ENCODE measurements at regions not wholly inside any gene's neighbourhood (a gene's known extent, or its start where the extent isn't known, plus 50 kb on each side); places are given as distances from the start of the nearest gene placed in this dataset.
"Not testable (repeated sequence)": the region's sequence is repeated elsewhere in the genome, so short reads cannot be mapped to it uniquely, and the experiment has no call there.

GRCh38 chrX:550514-550913, 80.1 kb upstream of the SHOX start:
- no peak overlapping the region for H3K27ac Mint-ChIP-seq
- H3K4me3 Mint-ChIP-seq, result no peak overlapping the region
- H3K36me3 Mint-ChIP-seq, result no peaks in the 10 kb centered on the region
- no peaks in the 10 kb centered on the region for H3K4me1 Mint-ChIP-seq
- no peaks in the 10 kb centered on the region for H3K27me3 Mint-ChIP-seq
- peaks cover 13% of the 10 kb centered on the region for H3K9me3 Mint-ChIP-seq

GRCh38 chrX:551306-551705, 79.3 kb upstream of the SHOX start:
- Mint-ChIP-seq H3K27me3 (no peaks in the 10 kb centered on the region), H3K4me1 (no peaks in the 10 kb centered on the region), H3K4me3 (no peak overlapping the region), H3K36me3 (no peaks in the 10 kb centered on the region), H3K27ac (no peak overlapping the region), H3K9me3 (peaks cover 13% of the 10 kb centered on the region)

- Mint-ChIP-seq H3K27me3 (no peaks in the 10 kb centered on the region), H3K4me3 (no peak overlapping the region), H3K9me3 (peaks cover 13% of the 10 kb centered on the region), H3K36me3 (no peaks in the 10 kb centered on the region), H3K4me1 (no peaks in the 10 kb centered on the region), H3K27ac (no peak overlapping the region)
Measured at GRCh38 chrX:552496-552895, 78.1 kb upstream of the SHOX start.

- Mint-ChIP-seq H3K9me3 (peaks cover 13% of the 10 kb centered on the region), H3K27me3 (no peaks in the 10 kb centered on the region), H3K27ac (no peak overlapping the region), H3K4me3 (no peak overlapping the region), H3K36me3 (no peaks in the 10 kb centered on the region), H3K4me1 (no peaks in the 10 kb centered on the region)
Measured at GRCh38 chrX:554271-554670, 76.3 kb upstream of the SHOX start.

GRCh38 chrX:555725-556666, 74.6 kb upstream of the SHOX start:
- Mint-ChIP-seq H3K4me3 (no peak overlapping the region), H3K4me1 (no peaks in the 10 kb centered on the region), H3K36me3 (no peaks in the 10 kb centered on the region)

GRCh38 chrX:557601-558000, 73.0 kb upstream of the SHOX start:
- not testable (repeated sequence) for H3K27ac Mint-ChIP-seq, H3K4me3 Mint-ChIP-seq, H3K27me3 Mint-ChIP-seq, H3K36me3 Mint-ChIP-seq, H3K9me3 Mint-ChIP-seq, H3K4me1 Mint-ChIP-seq

More at GRCh38 chrX:555725-556666, 74.6 kb upstream of the SHOX start:
- H3K27me3 Mint-ChIP-seq, result no peaks in the 10 kb centered on the region
- no peak overlapping the region for H3K27ac Mint-ChIP-seq
- no peaks in the 10 kb centered on the region for H3K9me3 Mint-ChIP-seq

GRCh38 chrX:559282-559681, 71.3 kb upstream of the SHOX start:
- not testable (repeated sequence) for H3K9me3 Mint-ChIP-seq, H3K36me3 Mint-ChIP-seq, H3K27ac Mint-ChIP-seq, H3K4me3 Mint-ChIP-seq, H3K27me3 Mint-ChIP-seq, H3K4me1 Mint-ChIP-seq

- no peaks in the 10 kb centered on the region for H3K9me3 Mint-ChIP-seq
- no peak overlapping the region for H3K4me3 Mint-ChIP-seq
- H3K27ac Mint-ChIP-seq, result no peak overlapping the region
- H3K4me1 Mint-ChIP-seq, result no peaks in the 10 kb centered on the region
- H3K27me3 Mint-ChIP-seq, result no peaks in the 10 kb centered on the region
- H3K36me3 Mint-ChIP-seq, result no peaks in the 10 kb centered on the region
Measured at GRCh38 chrX:567891-568290, 62.7 kb upstream of the SHOX start.

- no peak overlapping the region for H3K4me3 Mint-ChIP-seq
- H3K27me3 Mint-ChIP-seq, result no peaks in the 10 kb centered on the region
- no peaks in the 10 kb centered on the region for H3K9me3 Mint-ChIP-seq
- no peaks in the 10 kb centered on the region for H3K4me1 Mint-ChIP-seq
- no peak overlapping the region for H3K27ac Mint-ChIP-seq
- H3K36me3 Mint-ChIP-seq, result no peaks in the 10 kb centered on the region
Measured at GRCh38 chrX:568311-568710, 62.3 kb upstream of the SHOX start.

GRCh38 chrX:572538-573124, 58.0 kb upstream of the SHOX start:
- Mint-ChIP-seq H3K36me3 (no peaks in the 10 kb centered on the region), H3K27me3 (no peaks in the 10 kb centered on the region), H3K27ac (no peak overlapping the region), H3K4me3 (no peak overlapping the region), H3K4me1 (no peaks in the 10 kb centered on the region), H3K9me3 (peaks cover 4% of the 10 kb centered on the region)

- H3K27ac Mint-ChIP-seq, result no peak overlapping the region
- peaks cover 11% of the 10 kb centered on the region for H3K9me3 Mint-ChIP-seq
- H3K4me3 Mint-ChIP-seq, result no peak overlapping the region
- H3K36me3 Mint-ChIP-seq, result no peaks in the 10 kb centered on the region
- no peaks in the 10 kb centered on the region for H3K4me1 Mint-ChIP-seq
- no peaks in the 10 kb centered on the region for H3K27me3 Mint-ChIP-seq
Measured at GRCh38 chrX:574251-574650, 56.3 kb upstream of the SHOX start.

GRCh38 chrX:574830-575229, 55.8 kb upstream of the SHOX start:
- Mint-ChIP-seq H3K4me1 (no peaks in the 10 kb centered on the region), H3K4me3 (no peak overlapping the region), H3K27ac (no peak overlapping the region), H3K36me3 (no peaks in the 10 kb centered on the region), H3K27me3 (no peaks in the 10 kb centered on the region), H3K9me3 (peaks cover 11% of the 10 kb centered on the region)

- Mint-ChIP-seq H3K36me3 (no peaks in the 10 kb centered on the region), H3K27ac (no peak overlapping the region), H3K27me3 (no peaks in the 10 kb centered on the region), H3K4me3 (no peak overlapping the region), H3K4me1 (no peaks in the 10 kb centered on the region), H3K9me3 (peaks cover 15% of the 10 kb centered on the region)
Measured at GRCh38 chrX:576904-577560, 53.6 kb upstream of the SHOX start.

- no peak overlapping the region for H3K27ac Mint-ChIP-seq
- no peak overlapping the region for H3K4me3 Mint-ChIP-seq
- H3K36me3 Mint-ChIP-seq, result no peaks in the 10 kb centered on the region
- peaks cover 15% of the 10 kb centered on the region for H3K9me3 Mint-ChIP-seq
- H3K4me1 Mint-ChIP-seq, result no peaks in the 10 kb centered on the region
- H3K27me3 Mint-ChIP-seq, result no peaks in the 10 kb centered on the region
Measured at GRCh38 chrX:578531-578930, 52.1 kb upstream of the SHOX start.

- Mint-ChIP-seq H3K4me1 (no peaks in the 10 kb centered on the region), H3K4me3 (no peak overlapping the region), H3K27me3 (no peaks in the 10 kb centered on the region), H3K36me3 (no peaks in the 10 kb centered on the region), H3K9me3 (peaks cover 15% of the 10 kb centered on the region), H3K27ac (no peak overlapping the region)
Measured at GRCh38 chrX:580030-580429, 50.6 kb upstream of the SHOX start.

Data from activated naive CD4-positive, alpha-beta T cell treated with anti-CD3 and anti-CD28 coated beads, Interleukin-2, amount 50 U/mL, for 24 hours (primary cell).